Loucy (cell line): ENCODE measurements at regions not wholly inside any gene's neighbourhood (a gene's known extent, or its start where the extent isn't known, plus 50 kb on each side); places are given as distances from the start of the nearest gene placed in this dataset.

Experiments
- EZH2phosphoT487 ChIP-seq: fragments of 200-600 bp; IDR thresholded peaks from 2 replicates; pipeline ENCODE4 v1.6.1; 2018; ENCODE audit warnings: antibody characterized with exemption, mild to moderate bottlenecking, moderate library complexity, borderline replicate concordance
- TF ChIP-seq, protein P1 (sequence below): fragments of 200-600 bp; sonication (generic); conservative IDR thresholded peaks from 2 replicates; pipeline ENCODE4 v1.5.1; 2014; ENCODE audit warnings: mild to moderate bottlenecking, antibody characterized with exemption, low read length

DNA sequence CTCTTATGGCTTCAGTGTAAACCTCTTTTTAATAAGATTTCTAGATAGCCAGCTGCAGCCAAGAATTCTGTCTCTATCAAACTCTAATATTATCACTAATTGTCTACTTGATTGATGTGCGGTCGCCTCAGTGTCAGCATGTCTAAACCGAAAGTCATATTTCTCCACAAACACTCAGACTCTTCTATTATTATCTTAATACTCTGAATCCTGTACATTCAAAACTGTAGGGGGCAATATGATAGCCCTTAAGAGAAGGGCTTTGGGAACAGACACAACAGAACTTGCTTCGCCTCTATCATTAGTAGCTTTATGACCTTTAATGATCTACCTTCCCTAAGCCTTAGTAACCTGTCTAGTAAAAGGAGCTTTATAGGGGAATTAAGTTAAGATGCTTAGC, 379.7 kb upstream of the PTCHD4 start:
- TF ChIP-seq, protein P1, sequence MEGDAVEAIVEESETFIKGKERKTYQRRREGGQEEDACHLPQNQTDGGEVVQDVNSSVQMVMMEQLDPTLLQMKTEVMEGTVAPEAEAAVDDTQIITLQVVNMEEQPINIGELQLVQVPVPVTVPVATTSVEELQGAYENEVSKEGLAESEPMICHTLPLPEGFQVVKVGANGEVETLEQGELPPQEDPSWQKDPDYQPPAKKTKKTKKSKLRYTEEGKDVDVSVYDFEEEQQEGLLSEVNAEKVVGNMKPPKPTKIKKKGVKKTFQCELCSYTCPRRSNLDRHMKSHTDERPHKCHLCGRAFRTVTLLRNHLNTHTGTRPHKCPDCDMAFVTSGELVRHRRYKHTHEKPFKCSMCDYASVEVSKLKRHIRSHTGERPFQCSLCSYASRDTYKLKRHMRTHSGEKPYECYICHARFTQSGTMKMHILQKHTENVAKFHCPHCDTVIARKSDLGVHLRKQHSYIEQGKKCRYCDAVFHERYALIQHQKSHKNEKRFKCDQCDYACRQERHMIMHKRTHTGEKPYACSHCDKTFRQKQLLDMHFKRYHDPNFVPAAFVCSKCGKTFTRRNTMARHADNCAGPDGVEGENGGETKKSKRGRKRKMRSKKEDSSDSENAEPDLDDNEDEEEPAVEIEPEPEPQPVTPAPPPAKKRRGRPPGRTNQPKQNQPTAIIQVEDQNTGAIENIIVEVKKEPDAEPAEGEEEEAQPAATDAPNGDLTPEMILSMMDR, result peak; percentile 38
- no peak for TF ChIP-seq EZH2phosphoT487
